ENCODE measurements at regions not wholly inside any gene's neighbourhood (a gene's known extent, or its start where the extent isn't known, plus 50 kb on each side); places are given as distances from the start of the nearest gene placed in this dataset.

- FAIRE-seq (no peak), DNase-seq (ENCODE audit: low read depth in 1 of 2, low spot score in 1 of 2) (no peak), ATAC-seq (no peak)
- Histone ChIP-seq H3K9me3 (no peaks in the 10 kb centered on the region; the same call in 2 of the 3 replicates), H3K4me3 (no peak overlapping the region), H3K4me1 (no peaks in the 10 kb centered on the region), H3K4me2 (no peak overlapping the region), H3K27ac (no peak overlapping the region)
- POLR2A ChIA-PET: no interaction called here
- TF ChIP-seq CBX2 (IDR thresholded peaks at IDR 0.05; ENCODE audit: borderline replicate concordance, low read depth): no peak
- TF ChIP-seq PHF8 (IDR thresholded peaks at IDR 0.05; ENCODE audit: borderline replicate concordance, low read depth): no peak
- no peak for TF ChIP-seq HOXA7 (CRISPR knock-in tag; IDR thresholded peaks at IDR 0.05)
- TF ChIP-seq FOSL2 (IDR thresholded peaks at IDR 0.05): no peak
- no peak for TF ChIP-seq FOSL2 (CRISPR knock-in tag; IDR thresholded peaks at IDR 0.05)
- no peak for TF ChIP-seq KDM5A (IDR thresholded peaks at IDR 0.05)
- no peak for TF ChIP-seq ELK1 (IDR thresholded peaks at IDR 0.05; ENCODE audit: low read depth, low read length)
- TF ChIP-seq PBX3 (IDR thresholded peaks at IDR 0.05): no peak
- no peak for TF ChIP-seq ESRRA (IDR thresholded peaks at IDR 0.05; ENCODE audit: borderline replicate concordance, low read length)
- TF ChIP-seq BCL3 (IDR thresholded peaks at IDR 0.05): no peak
- no peak for TF ChIP-seq USF2 (IDR thresholded peaks at IDR 0.05)
- no peak for TF ChIP-seq EHF (CRISPR knock-in tag; IDR thresholded peaks at IDR 0.05)
- TF ChIP-seq ATOH8 (CRISPR knock-in tag; IDR thresholded peaks at IDR 0.05; ENCODE audit: low read depth): no peak
- no peak for TF ChIP-seq MYC (IDR thresholded peaks at IDR 0.05; ENCODE audit: borderline replicate concordance, low read length)
- TF ChIP-seq FOSB (CRISPR knock-in tag; IDR thresholded peaks at IDR 0.05): no peak
- no peak for TF ChIP-seq E2F6 (IDR thresholded peaks at IDR 0.05; ENCODE audit: borderline replicate concordance, low read depth)
- TF ChIP-seq BHLHE40 (IDR thresholded peaks at IDR 0.05; ENCODE audit: low read depth, low read length): no peak
- no peak for TF ChIP-seq HOXB5 (CRISPR knock-in tag; IDR thresholded peaks at IDR 0.05)
- no peak for TF ChIP-seq SMC3 (IDR thresholded peaks at IDR 0.05)
- TF ChIP-seq POLR2AphosphoS2 (conservative IDR thresholded peaks at IDR 0.05; ENCODE audit: low read length): no peak
- TF ChIP-seq HOXB13 (CRISPR knock-in tag; IDR thresholded peaks at IDR 0.05; ENCODE audit: low read depth): no peak
- CTCF ChIA-PET: no interaction called here
- WGBS (ENCODE audit: missing lambda C conversion rate): 0% methylated on average over 2 of the region's 2 CpGs
These were observed 962.4 kb upstream of the GHITM start for GRCh38 chr10:83176901-83177300.

GRCh38 chr10:83178526-83178925 lies 960.8 kb upstream of the GHITM start:
- ATAC-seq: no peak
- FAIRE-seq: no peak
- ChIA-PET CTCF (no interaction called here), POLR2A (no interaction called here)
- Histone ChIP-seq H3K9me3 (no peaks in the 10 kb centered on the region; the same call in 2 of the 3 replicates), H3K4me3 (no peak overlapping the region), H3K4me2 (no peak overlapping the region), H3K4me1 (no peaks in the 10 kb centered on the region), H3K27ac (no peak overlapping the region)
- no peak for DNase-seq (ENCODE audit: low read depth in 1 of 2, low spot score in 1 of 2)
- no peak for TF ChIP-seq FOSL2 (IDR thresholded peaks at IDR 0.05)
- TF ChIP-seq FOSL2 (CRISPR knock-in tag; IDR thresholded peaks at IDR 0.05): no peak
- TF ChIP-seq RCOR1 (IDR thresholded peaks at IDR 0.05; ENCODE audit: low read depth, low read length): no peak
- TF ChIP-seq HEYL (CRISPR knock-in tag; IDR thresholded peaks at IDR 0.05): no peak
- no peak for TF ChIP-seq RAD21 (conservative IDR thresholded peaks at IDR 0.05 in 1 of 2, IDR thresholded peaks at IDR 0.05 in 1 of 2)
- TF ChIP-seq BCL3 (IDR thresholded peaks at IDR 0.05): no peak
- no peak for TF ChIP-seq MAX (IDR thresholded peaks at IDR 0.05)
- TF ChIP-seq ATOH8 (CRISPR knock-in tag; IDR thresholded peaks at IDR 0.05; ENCODE audit: low read depth): no peak
- no peak for TF ChIP-seq CHD2 (IDR thresholded peaks at IDR 0.05; ENCODE audit: low read length, partially characterized antibody)
- no peak for TF ChIP-seq RNF2 (IDR thresholded peaks at IDR 0.05; ENCODE audit: borderline replicate concordance, low read depth)
- no peak for TF ChIP-seq MYC (IDR thresholded peaks at IDR 0.05; ENCODE audit: borderline replicate concordance, low read length)
- no peak for TF ChIP-seq ZFP36 (IDR thresholded peaks at IDR 0.05; ENCODE audit: borderline replicate concordance, partially characterized antibody)
- no peak for TF ChIP-seq SREBF2 (IDR thresholded peaks at IDR 0.05)
- TF ChIP-seq MAZ (IDR thresholded peaks at IDR 0.05; ENCODE audit: borderline replicate concordance, low read depth, low read length): no peak
- TF ChIP-seq EP300 (IDR thresholded peaks at IDR 0.05): no peak

Measured in A549 (cell line).